GM18868 (cell line): ENCODE measurements at regions not wholly inside any gene's neighbourhood (a gene's known extent, or its start where the extent isn't known, plus 50 kb on each side); places are given as distances from the start of the nearest gene placed in this dataset.

Source experiments
- ATAC-seq: cut with Tn5 transposase; IDR thresholded peaks from one replicate; pipeline ENCODE4 v1.9.1; 2021; ENCODE audit warnings: mild to moderate bottlenecking, moderate library complexity; ENCODE audit not compliant: unreplicated experiment

GRCh38 chr18:41155025-41155424 is 800.0 kb upstream of the PIK3C3 start:
- no peak for ATAC-seq

GRCh38 chr18:41153871-41154270 is 801.2 kb upstream of the PIK3C3 start:
- no peak for ATAC-seq

GRCh38 chr18:41150316-41150715 is 804.7 kb upstream of the PIK3C3 start:
- no peak for ATAC-seq

GRCh38 chr18:41146301-41146700 is 808.7 kb upstream of the PIK3C3 start:
- ATAC-seq = no peak

GRCh38 chr18:41145516-41145915 is 809.5 kb upstream of the PIK3C3 start:
- ATAC-seq = no peak

GRCh38 chr18:41144441-41144840 is 810.6 kb upstream of the PIK3C3 start:
- ATAC-seq = no peak

GRCh38 chr18:41140506-41140905 is 814.5 kb upstream of the PIK3C3 start:
- ATAC-seq = no peak

- ATAC-seq = no peak
Observed at GRCh38 chr18:41135146-41135545, 819.9 kb upstream of the PIK3C3 start.

GRCh38 chr18:41134426-41134825 is 820.6 kb upstream of the PIK3C3 start:
- no peak for ATAC-seq

- ATAC-seq = no peak
Observed at GRCh38 chr18:41131050-41131449, 824.0 kb upstream of the PIK3C3 start.

- ATAC-seq = no peak
Observed at GRCh38 chr18:41128545-41128944, 826.5 kb upstream of the PIK3C3 start.

- ATAC-seq = no peak
Observed at GRCh38 chr18:41128126-41128525, 826.9 kb upstream of the PIK3C3 start.

GRCh38 chr18:41126541-41127235 is 828.3 kb upstream of the PIK3C3 start:
- no peak for ATAC-seq

- no peak for ATAC-seq
Observed at GRCh38 chr18:41121116-41121826, 833.8 kb upstream of the PIK3C3 start.

GRCh38 chr18:41119031-41119430 is 836.0 kb upstream of the PIK3C3 start:
- ATAC-seq = no peak

- no peak for ATAC-seq
Observed at GRCh38 chr18:41113885-41114482, 841.0 kb upstream of the PIK3C3 start.

GRCh38 chr18:41099451-41099850 is 855.6 kb upstream of the PIK3C3 start:
- no peak for ATAC-seq

- ATAC-seq = no peak
Observed at GRCh38 chr18:41096504-41096903, 858.5 kb upstream of the PIK3C3 start.

GRCh38 chr18:41077076-41077475 is 878.0 kb upstream of the PIK3C3 start:
- ATAC-seq = no peak

- ATAC-seq = no peak
Observed at GRCh38 chr18:41075212-41075611, 879.8 kb upstream of the PIK3C3 start.

GRCh38 chr18:41073372-41073954 is 881.6 kb upstream of the PIK3C3 start:
- ATAC-seq = no peak

- ATAC-seq = no peak
Observed at GRCh38 chr18:41072946-41073345, 882.1 kb upstream of the PIK3C3 start.
